HG03469 (cell line): ENCODE measurements at regions not wholly inside any gene's neighbourhood (a gene's known extent, or its start where the extent isn't known, plus 50 kb on each side); places are given as distances from the start of the nearest gene placed in this dataset.

Source experiments
- ATAC-seq: cut with Tn5 transposase; IDR thresholded peaks from one replicate; pipeline ENCODE4 v1.9.1; 2021; ENCODE audit warnings: mild to moderate bottlenecking, moderate library complexity, moderate number of reproducible peaks; ENCODE audit not compliant: unreplicated experiment

DNA sequence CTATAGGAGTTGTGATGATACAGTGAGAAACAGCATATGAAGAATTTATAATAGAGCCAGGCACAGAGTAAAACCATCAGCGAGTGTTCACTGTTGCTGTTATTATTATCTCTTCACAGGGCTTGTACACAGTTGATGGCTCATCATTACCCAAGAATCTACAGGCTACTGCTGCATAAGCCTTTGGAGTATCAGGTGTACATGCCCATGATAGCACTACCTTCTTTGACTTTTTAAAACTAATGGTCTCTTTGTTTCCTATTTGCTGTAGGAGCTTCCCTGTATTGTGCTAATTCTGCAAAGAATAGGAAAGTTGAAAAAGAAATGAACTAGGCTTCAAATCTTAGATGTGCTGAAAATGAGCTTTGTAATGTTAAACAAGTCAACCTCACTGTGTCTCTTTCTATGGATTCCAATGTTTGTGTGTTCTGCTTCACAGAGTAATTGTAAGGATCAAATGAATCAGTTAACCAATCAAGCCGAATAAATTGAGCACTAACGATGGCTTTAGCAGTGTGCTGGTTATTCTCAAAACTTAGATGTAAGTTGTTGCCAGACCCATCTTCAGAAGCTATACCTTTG lies 138.8 kb downstream of the TUSC7 start:
- ATAC-seq, result no peak

- ATAC-seq, result no peak
These were observed 139.7 kb downstream of the TUSC7 start for GRCh38 chr3:116849261-116849688.

DNA sequence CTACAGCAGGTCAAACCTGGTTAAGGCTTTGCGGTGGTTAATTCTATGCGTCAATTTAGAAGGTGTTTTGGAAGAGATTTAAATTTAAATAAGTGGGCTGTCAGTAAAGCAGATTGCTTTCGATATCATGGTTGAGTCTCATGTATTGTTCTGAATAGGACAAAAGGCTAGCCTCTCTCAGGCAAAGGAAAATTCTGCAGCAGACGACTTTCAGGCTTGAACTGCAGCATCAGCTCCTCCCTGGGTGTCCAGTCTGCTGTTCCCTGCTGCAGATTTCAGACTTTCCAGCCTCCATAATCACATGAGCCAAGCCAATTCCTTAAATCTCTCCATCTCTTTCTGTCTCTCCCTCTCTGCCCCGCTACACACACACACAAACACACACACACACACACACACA lies 143.2 kb downstream of the TUSC7 start:
- ATAC-seq, result no peak

GRCh38 chr3:116863270-116863770 lies 153.7 kb downstream of the TUSC7 start:
- no peak for ATAC-seq

GRCh38 chr3:116863822-116864589 lies 154.4 kb downstream of the TUSC7 start:
- ATAC-seq, result no peak

GRCh38 chr3:116864590-116864927 lies 155.0 kb downstream of the TUSC7 start:
- ATAC-seq, result no peak

- no peak for ATAC-seq
These were observed 160.8 kb downstream of the TUSC7 start for GRCh38 chr3:116870379-116870778.

DNA sequence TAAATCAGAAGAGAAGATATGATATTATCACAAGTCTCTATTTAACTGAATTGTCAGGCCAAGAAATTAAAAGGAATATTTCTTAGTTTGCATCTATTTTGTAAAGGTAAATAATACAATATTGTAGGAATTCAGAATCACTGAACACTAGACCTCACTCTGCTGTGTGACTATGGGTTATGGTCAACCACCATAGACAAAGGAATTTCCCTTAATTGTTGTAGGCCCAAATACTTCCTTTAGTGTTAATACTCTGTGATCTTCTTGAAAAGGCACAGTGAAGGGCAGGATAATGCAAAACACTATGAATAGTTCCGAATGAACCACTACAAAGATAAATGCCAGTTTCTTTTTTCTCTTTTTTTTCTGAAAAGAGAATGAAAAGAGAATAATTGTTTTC lies 162.3 kb downstream of the TUSC7 start:
- no peak for ATAC-seq

DNA sequence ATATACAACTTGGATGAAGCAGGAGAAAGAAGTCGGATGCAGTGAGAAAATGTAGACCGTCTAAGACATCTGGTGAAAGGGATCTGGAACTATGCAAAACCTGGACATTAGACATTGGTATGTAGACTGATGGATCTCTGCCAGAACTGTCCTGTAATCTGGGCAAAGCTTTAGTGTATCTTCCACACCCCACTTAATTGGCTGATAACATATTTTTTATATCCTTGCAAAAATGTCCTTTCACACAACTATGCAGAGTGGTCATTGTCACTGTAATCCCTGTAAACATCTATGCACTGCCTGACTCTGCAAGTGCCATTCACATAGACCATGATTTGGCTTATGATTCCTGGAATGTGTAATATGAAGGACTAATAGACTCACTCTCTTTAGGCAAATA lies 163.1 kb downstream of the TUSC7 start:
- no peak for ATAC-seq

DNA sequence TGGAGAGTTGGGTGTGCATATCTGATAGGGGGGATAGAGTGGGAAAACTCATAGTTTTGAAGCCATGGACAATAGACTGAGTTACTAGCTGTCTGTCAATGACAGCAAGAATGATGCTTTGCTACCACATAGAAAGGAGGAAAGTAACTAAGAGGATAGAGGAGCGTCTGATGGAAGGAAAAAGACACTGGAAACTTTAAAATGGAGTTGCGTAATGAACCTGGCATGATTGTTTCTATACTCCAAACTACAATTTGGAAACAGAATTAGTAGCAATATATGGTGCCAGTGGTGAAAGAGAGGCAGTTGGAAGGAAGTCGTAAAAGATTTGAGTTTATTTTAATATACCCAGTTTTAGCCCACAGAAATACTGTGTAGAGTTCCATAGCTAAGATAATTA lies 163.6 kb downstream of the TUSC7 start:
- no peak for ATAC-seq

GRCh38 chr3:116877968-116878367 lies 168.4 kb downstream of the TUSC7 start:
- ATAC-seq, result peak; percentile 92

DNA sequence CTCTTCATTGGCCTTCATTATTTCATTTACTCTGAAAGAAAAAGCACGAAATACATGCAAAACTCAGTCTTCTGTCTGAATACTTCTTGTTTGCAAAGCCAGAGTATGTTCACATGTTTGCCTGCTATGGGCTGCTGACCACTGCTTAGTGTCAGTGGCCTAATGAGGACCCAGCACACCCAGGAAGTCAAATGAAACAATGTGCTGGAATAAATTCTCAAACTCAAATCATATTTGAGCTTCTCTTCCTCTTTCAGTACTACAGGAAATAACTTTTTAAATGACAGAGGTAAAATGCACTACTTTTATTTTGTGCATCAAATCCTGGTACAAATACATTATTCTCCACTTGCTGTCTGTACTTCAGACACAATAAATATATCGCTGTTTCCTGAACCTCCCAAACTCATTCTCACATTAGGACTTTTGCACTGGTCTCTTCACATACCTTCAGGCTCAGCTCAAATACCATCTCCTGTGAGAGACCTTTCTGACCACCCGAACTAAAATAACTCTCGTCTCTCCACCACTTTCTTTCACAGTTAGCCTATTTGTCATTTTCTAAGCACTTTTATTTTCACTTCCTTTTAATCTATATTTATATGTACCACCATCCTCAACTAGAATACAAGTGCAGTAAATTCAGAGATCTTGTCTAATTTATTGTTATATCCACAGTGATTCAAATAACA lies 176.8 kb downstream of the TUSC7 start:
- peak; percentile 89 for ATAC-seq

GRCh38 chr3:116896116-116896515 lies 186.5 kb downstream of the TUSC7 start:
- no peak for ATAC-seq

GRCh38 chr3:116897382-116897781 lies 187.8 kb downstream of the TUSC7 start:
- no peak for ATAC-seq

- ATAC-seq, result no peak
These were observed 189.7 kb downstream of the TUSC7 start for GRCh38 chr3:116899253-116899652.

- ATAC-seq, result no peak
These were observed 195.8 kb downstream of the TUSC7 start for GRCh38 chr3:116905334-116905733.

DNA sequence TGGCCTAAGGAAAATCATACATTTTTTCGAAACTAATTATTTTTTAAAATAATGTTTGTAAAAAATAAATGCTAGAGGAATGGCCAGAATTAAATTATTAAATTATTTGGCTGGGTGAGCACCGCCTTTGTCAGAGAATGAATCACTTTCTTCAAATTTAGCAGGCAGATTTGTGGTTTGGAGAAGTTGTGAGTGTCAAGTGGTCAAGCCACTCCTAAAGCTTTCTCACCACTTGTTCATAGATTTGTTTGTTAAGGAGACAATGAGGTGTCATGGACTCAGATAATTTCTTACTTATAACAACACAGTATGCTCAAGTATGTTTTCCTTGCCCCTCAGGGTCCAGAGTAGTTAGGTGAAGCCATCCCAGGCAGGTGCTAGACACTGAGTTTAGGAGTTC lies 196.2 kb downstream of the TUSC7 start:
- ATAC-seq, result no peak

DNA sequence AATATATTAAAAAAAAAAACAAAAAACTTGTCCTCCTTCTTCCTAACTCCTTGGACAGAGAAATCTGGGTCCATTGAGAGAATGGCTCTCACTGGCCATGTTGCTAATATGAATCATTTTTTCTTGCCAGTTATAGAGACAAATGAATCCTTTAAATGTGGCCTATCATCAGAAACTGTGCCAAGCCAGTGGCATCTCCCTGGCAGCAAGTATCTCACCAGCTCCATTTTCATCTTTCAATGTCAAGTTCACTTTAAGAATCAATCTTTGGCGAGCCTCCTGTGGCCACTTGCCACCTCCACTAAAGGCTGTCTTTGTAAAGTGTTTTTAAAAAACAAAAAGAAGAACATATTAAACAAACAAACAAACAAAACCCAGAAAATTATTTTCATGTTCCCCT lies 202.5 kb downstream of the TUSC7 start:
- no peak for ATAC-seq

DNA sequence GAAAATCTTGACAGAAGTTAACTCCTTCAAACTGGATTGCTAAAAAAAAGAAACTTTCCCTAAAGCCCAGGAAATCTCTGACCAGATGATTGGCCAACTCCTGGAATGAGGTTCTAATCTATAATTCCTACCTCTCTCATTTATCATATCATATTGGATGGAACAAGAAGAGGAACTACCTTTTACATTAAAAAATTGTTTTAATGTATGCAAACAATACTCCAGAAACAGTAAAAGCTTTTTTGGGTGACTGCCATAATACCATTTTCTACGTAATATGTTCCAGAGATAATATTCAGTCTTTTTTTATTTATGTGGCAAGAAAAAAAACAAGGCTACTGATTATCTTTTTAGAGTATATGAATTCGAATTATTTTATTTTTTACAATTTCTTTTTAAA lies 204.4 kb downstream of the TUSC7 start:
- no peak for ATAC-seq

GRCh38 chr3:116916836-116917235 lies 207.3 kb downstream of the TUSC7 start:
- ATAC-seq, result no peak

GRCh38 chr3:116920826-116921610 lies 211.4 kb downstream of the TUSC7 start:
- no peak for ATAC-seq
